ENCODE measurements at regions not wholly inside any gene's neighbourhood (a gene's known extent, or its start where the extent isn't known, plus 50 kb on each side); places are given as distances from the start of the nearest gene placed in this dataset.

DNA sequence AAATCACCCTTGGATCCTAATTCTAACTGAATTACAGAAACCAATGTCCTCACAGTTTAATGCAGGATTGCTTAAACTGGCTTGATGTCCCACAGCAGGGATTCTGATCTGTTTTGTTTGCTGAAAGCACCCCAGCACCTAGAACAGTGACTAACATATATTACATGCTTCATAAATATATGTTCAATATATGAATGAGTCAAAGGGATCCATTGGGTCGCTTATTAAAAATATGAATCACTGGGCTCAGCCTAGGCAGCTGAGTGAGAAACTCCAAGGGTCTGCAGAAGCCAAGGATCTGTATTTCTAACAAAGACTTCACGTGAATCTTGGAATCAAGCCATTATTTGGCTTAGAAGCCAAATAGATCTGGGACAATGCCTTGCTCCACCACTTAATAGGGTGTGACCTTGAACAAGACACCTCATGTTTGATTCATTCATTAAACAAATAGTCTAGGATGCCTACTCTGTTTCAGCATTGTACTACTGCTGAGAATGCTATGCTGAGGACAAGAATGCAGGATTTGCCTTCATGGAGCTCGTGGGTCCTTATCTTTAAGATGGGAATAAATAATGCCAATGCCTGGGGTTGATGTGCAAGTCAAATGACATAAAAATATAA is 103.4 kb upstream of the DLX6 start:
- H3K4me3 Mint-ChIP-seq: no peak overlapping the region
- H3K4me1 Mint-ChIP-seq (ENCODE audit: low read depth): no peaks in the 10 kb centered on the region
- H3K27ac Mint-ChIP-seq: no peak overlapping the region
- Histone ChIP-seq H3K9me3 (ENCODE audit: control insufficient read depth in 1 of 2, insufficient read depth in 1 of 2, low read length in 2 of 2) (no peaks in the 10 kb centered on the region), H3K36me3 (ENCODE audit: insufficient read depth, low read length) (no peaks in the 10 kb centered on the region), H3K4me3 (ENCODE audit: low read length) (no peak overlapping the region), H3K4me1 (ENCODE audit: insufficient read depth, low read length) (no peaks in the 10 kb centered on the region), H3K27ac (ENCODE audit: low read depth in 1 of 2, low read length in 2 of 2) (no peak overlapping the region), H3K27me3 (ENCODE audit: control insufficient read depth in 1 of 2, insufficient read depth in 2 of 2, low read length in 2 of 2) (peaks cover 0 to 5% of the 10 kb centered on the region in 2 experiments)
- intact Hi-C loops (cut with DNase I, micrococcal nuclease): no loop called here
- ChIA-PET POLR2A (no interaction called here), CTCF (no interaction called here)
- no peak for DNase-seq
- peaks cover 10% of the 10 kb centered on the region for H3K27me3 Mint-ChIP-seq
- H3K36me3 Mint-ChIP-seq (ENCODE audit: low read depth): no peaks in the 10 kb centered on the region
- TF ChIP-seq, protein P1, sequence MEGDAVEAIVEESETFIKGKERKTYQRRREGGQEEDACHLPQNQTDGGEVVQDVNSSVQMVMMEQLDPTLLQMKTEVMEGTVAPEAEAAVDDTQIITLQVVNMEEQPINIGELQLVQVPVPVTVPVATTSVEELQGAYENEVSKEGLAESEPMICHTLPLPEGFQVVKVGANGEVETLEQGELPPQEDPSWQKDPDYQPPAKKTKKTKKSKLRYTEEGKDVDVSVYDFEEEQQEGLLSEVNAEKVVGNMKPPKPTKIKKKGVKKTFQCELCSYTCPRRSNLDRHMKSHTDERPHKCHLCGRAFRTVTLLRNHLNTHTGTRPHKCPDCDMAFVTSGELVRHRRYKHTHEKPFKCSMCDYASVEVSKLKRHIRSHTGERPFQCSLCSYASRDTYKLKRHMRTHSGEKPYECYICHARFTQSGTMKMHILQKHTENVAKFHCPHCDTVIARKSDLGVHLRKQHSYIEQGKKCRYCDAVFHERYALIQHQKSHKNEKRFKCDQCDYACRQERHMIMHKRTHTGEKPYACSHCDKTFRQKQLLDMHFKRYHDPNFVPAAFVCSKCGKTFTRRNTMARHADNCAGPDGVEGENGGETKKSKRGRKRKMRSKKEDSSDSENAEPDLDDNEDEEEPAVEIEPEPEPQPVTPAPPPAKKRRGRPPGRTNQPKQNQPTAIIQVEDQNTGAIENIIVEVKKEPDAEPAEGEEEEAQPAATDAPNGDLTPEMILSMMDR (IDR thresholded peaks at IDR 0.05): no peak
- no peaks in the 10 kb centered on the region for H3K9me3 Mint-ChIP-seq
- ATAC-seq (ENCODE audit: poor library complexity): no peak

DNA sequence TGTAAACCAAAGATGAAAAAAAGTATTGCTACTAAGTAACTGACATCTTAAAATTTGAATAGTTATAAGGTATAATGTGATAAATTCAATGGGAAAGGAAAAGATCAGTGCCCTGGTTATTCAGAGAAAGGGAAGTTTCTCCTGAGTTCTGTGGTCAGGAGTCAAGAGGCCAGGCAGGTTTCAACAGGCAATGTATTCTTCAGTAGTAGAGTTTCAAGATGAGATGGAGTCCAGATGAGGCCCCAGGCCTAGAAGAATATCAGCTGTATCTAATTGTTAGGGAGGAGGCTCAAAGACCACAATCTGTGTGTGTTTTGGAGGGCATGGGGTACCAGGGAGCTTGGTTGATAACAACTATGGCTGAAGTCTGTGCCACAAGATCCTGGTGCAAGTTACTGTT is 101.4 kb upstream of the DLX6 start:
- POLR2A ChIA-PET: no interaction called here
- DNase-seq: no peak
- H3K36me3 ChIP-seq (ENCODE audit: insufficient read depth, low read length): no peaks in the 10 kb centered on the region

DNA sequence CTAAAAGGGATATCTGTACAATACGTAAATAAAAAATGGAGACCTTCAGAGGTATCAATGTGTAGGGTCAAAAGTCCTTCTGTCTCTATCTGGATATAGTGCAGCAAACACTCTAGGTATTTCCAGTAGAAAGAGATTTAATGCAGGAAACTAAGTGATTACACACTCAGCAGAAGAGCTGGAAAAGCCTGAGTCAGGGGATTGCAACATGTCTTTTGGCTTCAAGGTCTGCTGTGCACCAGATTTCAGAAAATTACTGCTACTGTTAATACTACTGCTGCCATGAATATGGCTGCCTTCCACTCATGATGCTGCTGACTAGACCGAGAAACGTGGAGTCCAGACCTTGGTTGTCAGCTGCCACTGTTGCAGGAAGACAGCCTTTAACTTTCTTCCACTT is 94.9 kb upstream of the DLX6 start:
- ATAC-seq (ENCODE audit: poor library complexity): no peak
- Histone ChIP-seq H3K27ac (ENCODE audit: low read depth in 1 of 2, low read length in 2 of 2) (no peak overlapping the region), H3K27me3 (ENCODE audit: control insufficient read depth in 1 of 2, insufficient read depth in 2 of 2, low read length in 2 of 2) (no peaks in the 10 kb centered on the region), H3K36me3 (ENCODE audit: insufficient read depth, low read length) (no peaks in the 10 kb centered on the region), H3K9me3 (ENCODE audit: control insufficient read depth in 1 of 2, insufficient read depth in 1 of 2, low read length in 2 of 2) (no peaks in the 10 kb centered on the region), H3K4me1 (ENCODE audit: insufficient read depth, low read length) (no peaks in the 10 kb centered on the region), H3K4me3 (ENCODE audit: low read length) (no peak overlapping the region)
- TF ChIP-seq, protein P1 (IDR thresholded peaks at IDR 0.05): no peak
- Mint-ChIP-seq H3K4me3 (no peak overlapping the region), H3K27ac (no peak overlapping the region), H3K4me1 (ENCODE audit: low read depth) (no peaks in the 10 kb centered on the region), H3K9me3 (no peaks in the 10 kb centered on the region), H3K36me3 (ENCODE audit: low read depth) (no peaks in the 10 kb centered on the region), H3K27me3 (peaks cover 36% of the 10 kb centered on the region)
- intact Hi-C loops (cut with DNase I, micrococcal nuclease): no loop called here
- no peak for DNase-seq
- CTCF ChIA-PET: no interaction called here
- POLR2A ChIA-PET: no interaction called here

More for the DNA sequence above, 101.4 kb upstream of the DLX6 start:
- Histone ChIP-seq H3K4me1 (ENCODE audit: insufficient read depth, low read length) (no peaks in the 10 kb centered on the region), H3K27me3 (ENCODE audit: control insufficient read depth in 1 of 2, insufficient read depth in 2 of 2, low read length in 2 of 2) (peaks cover 0 to 5% of the 10 kb centered on the region in 2 experiments), H3K27ac (ENCODE audit: low read depth in 1 of 2, low read length in 2 of 2) (no peak overlapping the region), H3K4me3 (ENCODE audit: low read length) (no peak overlapping the region), H3K9me3 (ENCODE audit: control insufficient read depth in 1 of 2, insufficient read depth in 1 of 2, low read length in 2 of 2) (no peaks in the 10 kb centered on the region)
- no peaks in the 10 kb centered on the region for H3K36me3 Mint-ChIP-seq (ENCODE audit: low read depth)
- H3K9me3 Mint-ChIP-seq: no peaks in the 10 kb centered on the region
- H3K4me1 Mint-ChIP-seq (ENCODE audit: low read depth): no peaks in the 10 kb centered on the region
- no peak overlapping the region for H3K27ac Mint-ChIP-seq
- H3K27me3 Mint-ChIP-seq: peaks cover 14% of the 10 kb centered on the region
- no peak for ATAC-seq (ENCODE audit: poor library complexity)
- CTCF ChIA-PET: interaction anchor here (1.2 kb wide), 1 partner anchor 18 kb away, joined by 3 read pairs; no protein-coding TSS in a partner anchor
- intact Hi-C loops (cut with DNase I, micrococcal nuclease): no loop called here
- H3K4me3 Mint-ChIP-seq: no peak overlapping the region
- TF ChIP-seq, protein P1 (IDR thresholded peaks at IDR 0.05): no peak
